GM19025 (cell line): ENCODE measurements at regions not wholly inside any gene's neighbourhood (a gene's known extent, or its start where the extent isn't known, plus 50 kb on each side); places are given as distances from the start of the nearest gene placed in this dataset.
"Not testable (repeated sequence)": the region's sequence is repeated elsewhere in the genome, so short reads cannot be mapped to it uniquely, and the experiment has no call there.

Experiments used
- ATAC-seq: cut with Tn5 transposase; IDR thresholded peaks from one replicate; pipeline ENCODE4 v1.9.1; 2021; ENCODE audit warnings: mild to moderate bottlenecking, low read depth, moderate library complexity; ENCODE audit not compliant: unreplicated experiment

GRCh38 chr17:77288115-77288619, 147.4 kb downstream of the SEC14L1 start:
- ATAC-seq: no peak

GRCh38 chr17:77290759-77291558, 150.2 kb downstream of the SEC14L1 start:
- ATAC-seq: not testable (repeated sequence)

- ATAC-seq: no peak
Measured at GRCh38 chr17:77291591-77292386, 151.0 kb downstream of the SEC14L1 start.

- ATAC-seq: no peak
Measured at GRCh38 chr17:77294761-77295160, 154.0 kb downstream of the SEC14L1 start.

- no peak for ATAC-seq
Measured at GRCh38 chr17:77295241-77295853, 154.6 kb downstream of the SEC14L1 start.

GRCh38 chr17:77296769-77297409, 156.1 kb downstream of the SEC14L1 start:
- no peak for ATAC-seq

GRCh38 chr17:77297693-77298666, 157.2 kb downstream of the SEC14L1 start:
- no peak for ATAC-seq

GRCh38 chr17:77298811-77299210, 158.0 kb downstream of the SEC14L1 start:
- no peak for ATAC-seq

GRCh38 chr17:77299256-77300015, 158.7 kb downstream of the SEC14L1 start:
- no peak for ATAC-seq

GRCh38 chr17:77300016-77300686, 159.4 kb downstream of the SEC14L1 start:
- ATAC-seq: no peak

GRCh38 chr17:77301694-77302266, 161.0 kb downstream of the SEC14L1 start:
- ATAC-seq: no peak

- no peak for ATAC-seq
Measured at GRCh38 chr17:77302682-77303081, 161.9 kb downstream of the SEC14L1 start.

GRCh38 chr17:77303620-77304019, 162.9 kb downstream of the SEC14L1 start:
- no peak for ATAC-seq

GRCh38 chr17:77304051-77304745, 163.4 kb downstream of the SEC14L1 start:
- no peak for ATAC-seq

GRCh38 chr17:77304746-77305473, 164.1 kb downstream of the SEC14L1 start:
- ATAC-seq: no peak

GRCh38 chr17:77306048-77306789, 165.4 kb downstream of the SEC14L1 start:
- no peak for ATAC-seq
